SW480 (cell line): ENCODE measurements at regions not wholly inside any gene's neighbourhood (a gene's known extent, or its start where the extent isn't known, plus 50 kb on each side); places are given as distances from the start of the nearest gene placed in this dataset.
"Not testable (repeated sequence)": the region's sequence is repeated elsewhere in the genome, so short reads cannot be mapped to it uniquely, and the experiment has no call there.

Experiments used
- DNase-seq: peaks from one replicate; pipeline ENCODE4 v3.0.0-alpha.2; 2016; ENCODE audit warnings: low spot score

DNA sequence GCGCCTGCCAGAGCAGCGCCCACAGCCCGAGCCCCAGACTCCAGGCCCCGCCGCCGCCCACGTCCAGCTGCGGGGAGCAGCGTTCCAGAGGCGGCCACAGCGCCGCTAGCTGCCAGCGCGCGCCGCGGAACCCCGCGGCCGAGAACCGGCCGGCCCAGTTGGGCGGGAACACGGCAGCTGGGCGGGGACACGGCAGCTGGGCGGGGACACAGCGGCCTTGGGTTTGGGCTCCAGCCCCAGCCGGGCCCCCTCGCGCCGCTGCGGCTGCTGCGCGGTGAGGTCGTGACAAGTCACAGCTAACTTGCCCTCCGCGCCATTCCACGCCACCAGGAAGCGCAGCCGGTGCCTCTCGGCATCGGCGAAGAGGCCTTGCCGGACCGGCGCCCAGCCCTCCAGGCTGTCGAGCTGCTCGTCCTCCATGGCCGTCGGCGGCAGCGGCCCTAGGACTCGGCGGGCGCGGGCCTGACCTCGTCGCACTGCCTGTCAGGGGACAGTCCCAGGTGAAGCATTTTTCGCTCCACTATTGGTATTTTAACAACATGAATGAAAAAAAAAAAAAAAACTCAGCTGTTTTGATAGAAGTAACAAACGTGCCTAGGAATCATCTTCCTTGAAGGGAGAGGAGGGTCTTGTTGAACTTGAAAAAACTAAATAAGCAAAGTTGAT lies 56.6 kb upstream of the GOLGA8N start:
- DNase-seq, result peak; percentile 6

DNA sequence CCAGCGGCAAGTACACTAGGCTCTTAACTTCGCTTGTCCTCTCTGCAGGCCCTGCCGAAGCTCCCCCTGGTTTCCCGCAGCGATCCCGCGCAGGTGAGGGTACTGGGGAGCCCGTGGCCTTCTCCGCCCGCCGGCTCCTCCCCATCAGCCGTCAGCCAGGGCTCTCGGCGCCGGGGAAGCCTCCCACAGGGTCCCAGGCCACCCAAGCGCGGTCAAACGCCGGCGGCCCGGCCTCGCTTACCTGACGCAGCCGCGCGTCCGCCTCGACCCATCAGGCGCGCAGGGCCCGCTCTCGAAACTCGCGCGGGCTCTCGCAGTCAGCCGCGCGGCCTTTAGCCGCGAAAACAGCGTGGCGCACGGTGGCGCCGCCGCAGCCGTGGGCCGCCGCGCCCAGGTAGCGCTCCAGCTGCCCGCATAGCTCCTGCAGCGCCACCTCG lies 57.2 kb upstream of the GOLGA8N start:
- not testable (repeated sequence) for DNase-seq

DNA sequence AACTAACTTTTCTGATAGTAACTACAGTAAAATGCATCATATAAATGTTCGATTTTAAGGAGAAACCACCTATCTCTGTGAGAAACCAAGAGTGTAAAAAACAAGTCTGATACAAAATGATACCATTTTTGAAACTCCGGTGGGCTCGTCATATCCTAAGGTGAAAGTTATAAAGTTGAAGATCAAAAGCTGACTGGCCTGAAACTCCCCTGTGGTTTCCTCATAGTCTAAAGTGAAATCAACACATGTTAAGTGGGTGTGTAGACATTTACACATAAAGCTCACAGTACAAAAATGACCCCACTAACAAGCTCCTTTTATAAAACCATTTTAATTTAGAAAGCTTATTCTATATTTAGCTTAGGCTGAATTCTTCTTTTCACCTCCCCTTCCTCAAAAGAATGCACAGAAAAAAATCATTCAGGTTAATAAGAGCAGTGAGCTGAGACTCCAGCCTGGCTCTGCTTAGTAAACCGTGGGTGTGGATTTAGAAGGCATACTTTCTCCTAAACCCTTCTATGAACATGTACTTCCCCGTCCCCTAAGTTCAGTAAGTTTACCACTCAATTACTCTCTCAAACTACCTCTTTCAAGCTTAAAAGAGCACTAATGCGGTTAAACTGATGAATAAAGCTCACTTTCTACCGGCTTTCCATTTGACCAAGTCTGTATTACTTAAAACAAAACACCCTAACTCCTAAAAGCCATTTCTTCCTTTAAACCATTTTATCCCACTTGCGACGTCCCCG lies 57.9 kb upstream of the GOLGA8N start:
- not testable (repeated sequence) for DNase-seq

DNA sequence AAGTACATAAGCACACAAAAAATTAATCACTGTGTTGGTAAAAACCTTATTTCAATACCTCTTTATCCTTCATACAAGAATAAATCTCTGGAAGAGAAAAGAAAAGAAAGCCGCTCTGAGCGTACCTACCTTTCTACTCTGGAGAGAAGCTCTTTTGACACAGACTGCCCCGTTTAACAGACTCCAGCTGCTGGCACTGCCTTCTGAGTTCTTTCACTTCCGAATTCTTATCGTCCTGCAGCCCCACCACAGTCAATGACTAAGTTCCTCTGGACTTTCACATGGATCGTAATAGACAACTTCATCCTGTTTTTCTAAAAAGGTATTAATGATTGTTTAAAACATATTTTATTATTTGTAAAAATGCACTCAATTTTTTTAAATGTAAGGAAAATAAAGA lies 67.5 kb upstream of the GOLGA8O start:
- DNase-seq, result not testable (repeated sequence)

DNA sequence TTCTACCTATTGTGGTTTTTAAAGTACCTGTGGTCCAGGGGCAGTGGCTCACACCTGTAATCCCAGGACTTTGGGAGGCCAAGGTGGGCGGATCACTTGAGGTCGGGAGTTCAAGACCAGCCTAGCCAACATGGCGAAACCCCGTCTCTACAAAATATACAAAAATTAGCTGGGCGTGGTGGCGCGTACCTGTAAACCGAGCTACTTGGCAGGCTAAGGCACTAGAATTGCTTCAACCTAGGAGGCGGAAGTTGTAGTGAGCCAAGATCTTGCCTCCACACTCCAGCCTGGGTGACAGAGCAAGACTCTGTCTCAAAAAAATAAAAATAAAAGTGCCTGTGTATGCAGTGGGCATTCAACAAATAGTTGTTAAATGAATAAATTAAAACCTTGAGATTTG lies 67.0 kb upstream of the GOLGA8O start:
- not testable (repeated sequence) for DNase-seq

DNA sequence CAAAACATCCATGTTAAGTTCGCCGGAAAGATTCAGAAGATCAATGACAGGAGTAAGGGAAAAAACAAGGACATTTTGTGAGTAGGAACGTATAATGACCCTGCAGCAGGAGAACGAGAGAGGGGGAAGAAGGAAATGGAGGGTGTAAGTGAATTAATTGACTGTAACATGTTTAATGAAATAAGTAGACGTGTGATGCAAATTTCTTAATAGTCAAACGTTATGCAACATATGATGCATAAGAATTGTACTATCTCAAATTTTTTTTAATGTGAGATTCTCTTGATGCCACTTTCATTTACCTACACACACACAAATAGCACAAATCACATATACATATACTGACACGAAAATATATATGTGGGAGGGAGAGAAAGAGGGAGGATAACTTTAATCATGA lies 63.5 kb upstream of the GOLGA8O start:
- DNase-seq, result not testable (repeated sequence)

DNA sequence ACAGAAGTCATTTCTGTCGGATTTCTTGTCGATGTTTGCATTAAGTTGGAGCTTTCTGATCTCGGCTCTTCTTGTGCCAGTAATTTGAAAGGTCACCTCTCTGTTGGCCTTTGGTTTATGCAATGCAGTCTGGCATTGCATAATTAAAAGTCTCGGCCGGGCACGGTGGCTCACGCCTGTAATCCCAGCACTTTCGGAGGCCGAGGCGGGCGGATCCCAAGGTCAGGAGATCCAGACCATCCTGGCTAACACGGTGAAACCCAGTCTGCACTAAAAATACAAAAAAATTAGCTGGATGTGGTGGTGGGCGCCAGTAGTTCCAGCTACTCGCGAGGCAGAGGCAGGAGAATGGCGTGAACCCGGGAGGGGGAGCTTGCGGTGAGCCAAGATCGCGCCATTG lies 62.6 kb upstream of the GOLGA8O start:
- not testable (repeated sequence) for DNase-seq

DNA sequence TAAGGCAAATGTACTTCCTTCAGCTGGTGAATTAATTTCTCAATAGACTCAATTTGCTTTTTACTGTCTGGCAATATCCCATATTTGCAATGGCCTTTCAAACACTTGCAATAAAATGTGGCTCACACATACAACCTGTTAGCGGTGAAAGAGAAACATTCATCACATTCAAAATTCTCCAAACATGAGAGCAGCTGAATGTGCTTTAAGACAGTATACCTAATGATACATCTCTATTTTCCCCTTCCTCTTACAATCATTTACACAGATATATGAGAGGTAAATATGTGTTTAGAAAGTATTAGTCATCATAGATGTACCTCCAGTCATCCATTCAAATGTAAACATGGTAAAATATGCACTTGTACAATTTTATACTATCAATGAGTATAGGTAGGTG lies 61.5 kb upstream of the GOLGA8O start:
- not testable (repeated sequence) for DNase-seq

DNA sequence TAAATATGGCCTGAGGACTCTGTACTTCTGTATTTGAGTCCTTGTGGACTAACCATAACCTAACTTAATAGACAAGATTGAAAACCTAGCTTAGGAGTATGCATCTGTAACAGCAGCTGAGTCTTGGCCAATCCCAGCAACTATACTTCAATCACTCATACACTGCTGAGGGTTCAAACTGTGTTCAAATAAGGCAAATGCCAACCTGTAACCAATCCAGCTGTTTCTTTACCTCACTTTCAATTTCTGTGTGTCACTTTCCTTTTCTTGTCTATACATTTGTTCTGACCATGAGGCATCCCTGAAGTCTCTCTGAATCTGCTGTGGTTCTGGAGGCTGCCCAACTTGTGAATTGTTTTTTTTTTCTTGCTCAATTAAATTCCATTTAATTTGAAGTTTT lies 57.9 kb upstream of the GOLGA8O start:
- DNase-seq, result not testable (repeated sequence)

DNA sequence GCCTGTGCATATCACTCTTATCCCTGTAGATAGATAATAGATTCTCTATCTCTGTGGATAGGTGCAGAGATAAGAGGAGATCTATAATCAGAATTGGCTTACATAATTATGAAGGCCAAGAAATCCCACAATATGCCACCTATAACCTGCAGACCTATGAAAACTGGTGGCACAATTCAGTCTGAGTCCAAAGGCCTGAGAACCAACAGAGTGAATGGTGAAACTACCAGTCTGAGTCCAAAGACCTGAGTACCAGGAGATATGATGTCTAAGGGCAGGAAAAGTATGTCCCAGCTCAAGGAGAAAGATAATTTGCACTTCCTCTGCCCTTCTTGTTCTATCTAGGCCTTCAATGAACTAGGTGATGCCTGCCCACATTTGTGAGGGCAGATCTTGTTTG lies 54.6 kb upstream of the GOLGA8O start:
- DNase-seq, result not testable (repeated sequence)

DNA sequence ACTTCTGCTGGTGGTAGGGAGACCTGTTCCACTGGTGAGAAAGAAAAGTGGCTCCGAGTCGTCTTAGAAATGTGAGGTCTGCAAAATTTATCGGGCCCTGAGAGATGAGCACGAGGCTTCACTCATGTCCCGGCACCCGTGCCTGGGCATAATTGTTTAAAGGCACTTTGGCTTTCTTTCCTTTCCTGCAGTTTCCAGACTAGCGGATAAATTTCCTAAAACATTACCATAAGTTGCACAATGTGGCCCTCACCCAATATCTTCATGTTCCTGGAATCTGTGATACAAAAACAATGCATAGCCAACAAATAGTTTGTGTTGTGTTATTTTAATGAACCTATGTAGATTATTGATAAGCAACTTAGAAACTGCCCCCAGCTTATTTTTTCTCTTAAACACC lies 52.6 kb upstream of the GOLGA8O start:
- DNase-seq, result not testable (repeated sequence)

DNA sequence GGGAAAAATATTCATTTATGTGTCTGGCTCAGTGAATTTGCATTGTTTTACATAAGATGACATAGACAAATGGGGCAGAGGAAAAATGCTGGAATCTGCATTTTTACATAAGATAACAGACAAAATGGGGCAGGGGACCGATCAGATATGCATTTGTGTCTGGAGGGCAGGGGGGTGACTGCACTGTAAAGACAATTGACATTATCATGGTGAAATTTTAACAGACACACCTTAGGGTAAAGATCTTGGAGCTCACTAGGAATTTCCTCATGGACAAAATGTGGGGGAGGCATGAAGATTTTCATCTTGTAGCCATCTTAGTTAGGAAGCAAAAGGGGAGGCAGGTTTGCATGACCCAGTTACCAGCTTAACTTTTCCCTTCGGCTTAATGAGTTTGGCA lies 51.4 kb upstream of the GOLGA8O start:
- not testable (repeated sequence) for DNase-seq

DNA sequence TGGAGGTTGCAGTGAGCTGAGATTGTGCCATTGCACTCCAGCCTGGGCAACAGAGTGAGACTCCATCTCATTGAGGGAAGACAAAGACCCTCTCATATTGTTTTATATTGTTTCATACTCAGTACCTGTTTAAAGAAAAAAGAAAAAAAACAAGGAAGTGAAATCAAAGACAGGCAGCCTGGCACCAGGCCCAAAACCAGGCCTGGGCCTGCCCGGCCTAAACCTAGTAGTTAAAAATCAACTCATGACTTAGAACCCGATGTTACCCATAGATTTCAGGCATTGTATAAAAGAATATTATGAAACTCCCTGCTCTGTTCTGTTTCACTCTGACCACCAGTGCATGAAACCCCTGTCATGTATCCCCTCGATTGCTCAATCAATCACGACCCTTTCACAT lies 50.2 kb upstream of the GOLGA8O start:
- not testable (repeated sequence) for DNase-seq
